ENCODE measurements at regions not wholly inside any gene's neighbourhood (a gene's known extent, or its start where the extent isn't known, plus 50 kb on each side); places are given as distances from the start of the nearest gene placed in this dataset.

- no peak for ATAC-seq (ENCODE audit: low read depth)
- H3K36me3 ChIP-seq (replicated peaks in 1 of 2; ENCODE audit: control extremely low read depth in 1 of 2, control insufficient read depth in 1 of 2, extremely low read depth in 1 of 2, insufficient read depth in 2 of 2, low read length in 1 of 2): no peaks in the 10 kb centered on the region
- CTCF ChIA-PET: interaction anchor here (0.6 to 7.3 kb wide), 10 partner anchors 80 to 425 kb away, joined by 3 to 65 read pairs (median 4); no protein-coding TSS in a partner anchor
- no peak for DNase-seq
- H3K4me1 ChIP-seq (ENCODE audit: control insufficient read depth in 2 of 2, insufficient read depth in 2 of 2, low read length in 2 of 2): peaks cover 27 to 33% of the 10 kb centered on the region in 2 donors
- Mint-ChIP-seq H3K27ac (peak overlapping the region; percentile 97), H3K4me1 (peaks cover 36% of the 10 kb centered on the region), H3K9me3 (ENCODE audit: insufficient read depth) (no peaks in the 10 kb centered on the region), H3K27me3 (no peaks in the 10 kb centered on the region), H3K4me3 (peak overlapping the region; percentile 95)
- H3K9ac ChIP-seq (ENCODE audit: low read length): no peak overlapping the region
- 63% methylated on average over 3 of the region's 3 CpGs for WGBS (ENCODE audit: insufficient coverage)
- no peak overlapping the region for H3K4me3 ChIP-seq (ENCODE audit: control extremely low read depth in 1 of 5, extremely low read depth in 1 of 5, insufficient read depth in 1 of 5, low read depth in 2 of 5, low read length in 4 of 5)
- POLR2A ChIA-PET: interaction anchor here (1.0 kb wide), 1 partner anchor 329 kb away, joined by 4 read pairs; no protein-coding TSS in a partner anchor
- no peaks in the 10 kb centered on the region for H3K79me2 ChIP-seq (ENCODE audit: control insufficient read depth, insufficient read depth, low read length)
- H2AFZ ChIP-seq (ENCODE audit: insufficient read depth, low read depth, low read length, poor library complexity, severe bottlenecking): peak overlapping the region; percentile 49
- peaks cover 0 to under 1% (median 0%) of the 10 kb centered on the region in 4 experiments for H3K27me3 ChIP-seq (replicated peaks in 1 of 4; ENCODE audit: control extremely low read depth in 1 of 4, control insufficient read depth in 3 of 4, insufficient read depth in 4 of 4, low read length in 3 of 4)
- intact Hi-C loops (cut with micrococcal nuclease): no loop called here
- no peaks in the 10 kb centered on the region for H4K20me1 ChIP-seq (ENCODE audit: control insufficient read depth, insufficient read depth, low read length, poor library complexity, severe bottlenecking)
- H3K9me3 ChIP-seq (ENCODE audit: control extremely low read depth in 1 of 3, control insufficient read depth in 2 of 3, insufficient read depth in 1 of 3, low read length in 2 of 3): no peaks in the 10 kb centered on the region
- H3K27ac ChIP-seq (ENCODE audit: low read length in 2 of 2): peak overlapping the region; percentile 73 to 84
- H3K4me2 ChIP-seq (replicated peaks; ENCODE audit: low read depth, low read length, poor library complexity, severe bottlenecking): peak overlapping the region; percentile 81
- no peak for TF ChIP-seq EZH2 (IDR thresholded peaks at IDR 0.05; ENCODE audit: borderline replicate concordance, insufficient read depth, low read depth, low read length, poor library complexity, severe bottlenecking)
- TF ChIP-seq, protein P1, sequence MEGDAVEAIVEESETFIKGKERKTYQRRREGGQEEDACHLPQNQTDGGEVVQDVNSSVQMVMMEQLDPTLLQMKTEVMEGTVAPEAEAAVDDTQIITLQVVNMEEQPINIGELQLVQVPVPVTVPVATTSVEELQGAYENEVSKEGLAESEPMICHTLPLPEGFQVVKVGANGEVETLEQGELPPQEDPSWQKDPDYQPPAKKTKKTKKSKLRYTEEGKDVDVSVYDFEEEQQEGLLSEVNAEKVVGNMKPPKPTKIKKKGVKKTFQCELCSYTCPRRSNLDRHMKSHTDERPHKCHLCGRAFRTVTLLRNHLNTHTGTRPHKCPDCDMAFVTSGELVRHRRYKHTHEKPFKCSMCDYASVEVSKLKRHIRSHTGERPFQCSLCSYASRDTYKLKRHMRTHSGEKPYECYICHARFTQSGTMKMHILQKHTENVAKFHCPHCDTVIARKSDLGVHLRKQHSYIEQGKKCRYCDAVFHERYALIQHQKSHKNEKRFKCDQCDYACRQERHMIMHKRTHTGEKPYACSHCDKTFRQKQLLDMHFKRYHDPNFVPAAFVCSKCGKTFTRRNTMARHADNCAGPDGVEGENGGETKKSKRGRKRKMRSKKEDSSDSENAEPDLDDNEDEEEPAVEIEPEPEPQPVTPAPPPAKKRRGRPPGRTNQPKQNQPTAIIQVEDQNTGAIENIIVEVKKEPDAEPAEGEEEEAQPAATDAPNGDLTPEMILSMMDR (IDR thresholded peaks at IDR 0.05): no peak
These were observed 121.3 kb downstream of the METRNL start for GRCh38 chr17:83200751-83201150.

- no peaks in the 10 kb centered on the region for H3K9me3 Mint-ChIP-seq (ENCODE audit: insufficient read depth)
- POLR2A ChIA-PET: interaction anchor here (1.0 kb wide), 1 partner anchor 330 kb away, joined by 4 read pairs; no protein-coding TSS in a partner anchor
- no peaks in the 10 kb centered on the region for H3K27me3 Mint-ChIP-seq
- CTCF ChIA-PET: interaction anchor here (0.6 to 7.3 kb wide), 9 partner anchors 118 to 426 kb away, joined by 3 to 65 read pairs (median 4); no protein-coding TSS in a partner anchor
- H3K27ac Mint-ChIP-seq: peak overlapping the region; percentile 97
- peak overlapping the region; percentile 52 for H3K4me3 Mint-ChIP-seq
- Histone ChIP-seq H2AFZ (ENCODE audit: insufficient read depth, low read depth, low read length, poor library complexity, severe bottlenecking) (no peak overlapping the region), H3K27ac (ENCODE audit: low read length in 2 of 2) (peak overlapping the region; percentile 73 to 84), H3K4me3 (ENCODE audit: control extremely low read depth in 1 of 5, extremely low read depth in 1 of 5, insufficient read depth in 1 of 5, low read depth in 2 of 5, low read length in 4 of 5) (no peak overlapping the region), H3K36me3 (replicated peaks in 1 of 2; ENCODE audit: control extremely low read depth in 1 of 2, control insufficient read depth in 1 of 2, extremely low read depth in 1 of 2, insufficient read depth in 2 of 2, low read length in 1 of 2) (no peaks in the 10 kb centered on the region), H3K4me1 (ENCODE audit: control insufficient read depth in 2 of 2, insufficient read depth in 2 of 2, low read length in 2 of 2) (peaks cover 27 to 33% of the 10 kb centered on the region in 2 donors), H3K9me3 (ENCODE audit: control extremely low read depth in 1 of 3, control insufficient read depth in 2 of 3, insufficient read depth in 1 of 3, low read length in 2 of 3) (no peaks in the 10 kb centered on the region), H3K9ac (ENCODE audit: low read length) (no peak overlapping the region), H3K4me2 (replicated peaks; ENCODE audit: low read depth, low read length, poor library complexity, severe bottlenecking) (no peak overlapping the region), H3K27me3 (replicated peaks in 1 of 4; ENCODE audit: control extremely low read depth in 1 of 4, control insufficient read depth in 3 of 4, insufficient read depth in 4 of 4, low read length in 3 of 4) (no peaks in the 10 kb centered on the region), H3K79me2 (ENCODE audit: control insufficient read depth, insufficient read depth, low read length) (no peaks in the 10 kb centered on the region), H4K20me1 (ENCODE audit: control insufficient read depth, insufficient read depth, low read length, poor library complexity, severe bottlenecking) (no peaks in the 10 kb centered on the region)
- ATAC-seq (ENCODE audit: low read depth) (no peak), DNase-seq (peak; percentile 29)
- intact Hi-C loops (cut with micrococcal nuclease): no loop called here
- H3K4me1 Mint-ChIP-seq: peaks cover 39% of the 10 kb centered on the region
- TF ChIP-seq, protein P1 (IDR thresholded peaks at IDR 0.05): no peak
- TF ChIP-seq EZH2 (IDR thresholded peaks at IDR 0.05; ENCODE audit: borderline replicate concordance, insufficient read depth, low read depth, low read length, poor library complexity, severe bottlenecking): no peak
- WGBS (ENCODE audit: insufficient coverage): 96% methylated on average over 8 of the region's 9 CpGs
These were observed 122.0 kb downstream of the METRNL start for GRCh38 chr17:83201206-83202001.

Measured in B cell (primary cell).